ENCODE measurements at regions not wholly inside any gene's neighbourhood (a gene's known extent, or its start where the extent isn't known, plus 50 kb on each side); places are given as distances from the start of the nearest gene placed in this dataset.

DNA sequence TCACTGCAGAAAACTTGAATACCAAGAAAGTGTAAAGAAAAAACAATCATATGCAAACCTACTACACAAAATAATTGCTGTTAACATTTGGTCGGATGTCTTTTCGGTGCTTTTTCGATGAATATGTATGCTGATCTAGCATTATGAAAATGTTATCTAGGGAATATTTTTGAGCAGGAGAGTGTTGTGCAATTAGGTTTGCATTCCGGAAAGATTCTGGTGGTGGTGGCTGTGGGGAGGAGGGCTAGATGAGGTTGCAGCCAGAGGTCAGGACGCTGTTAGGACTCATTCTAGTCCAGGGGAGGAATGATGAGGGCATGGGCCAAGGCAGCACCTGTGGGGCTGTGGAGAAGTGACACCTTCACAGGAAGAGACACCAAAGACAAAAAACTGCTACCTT lies 258.0 kb upstream of the ASIC2 start:
- ChIA-PET CTCF (interaction anchor here (0.8 kb wide), 1 partner anchor 97 kb away, joined by 4 read pairs; no protein-coding TSS in a partner anchor), SMC1A (ENCODE audit: uncharacterized antibody, unreplicated experiment) (interaction anchor here (1.1 kb wide), 1 partner anchor 18 kb away, joined by 3 read pairs; no protein-coding TSS in a partner anchor), RAD21 (ENCODE audit: unreplicated experiment) (no interaction called here), POLR2A (no interaction called here)
- Histone ChIP-seq H2AFZ (ENCODE audit: control insufficient read depth, low read depth, low read length) (no peak overlapping the region), H3K9ac (ENCODE audit: control insufficient read depth, insufficient read depth, low read length) (no peak overlapping the region), H3K4me2 (ENCODE audit: control insufficient read depth, insufficient read depth) (no peak overlapping the region), H3K79me2 (ENCODE audit: control insufficient read depth, insufficient read depth, low read length) (no peaks in the 10 kb centered on the region), H3K4me3 (no peak overlapping the region), H4K20me1 (ENCODE audit: control insufficient read depth, insufficient read depth) (no peaks in the 10 kb centered on the region), H3K4me1 (ENCODE audit: control insufficient read depth, insufficient read depth, low read length) (no peaks in the 10 kb centered on the region), H3K36me3 (ENCODE audit: control insufficient read depth in 2 of 2, insufficient read depth in 2 of 2, low read length in 1 of 2) (no peaks in the 10 kb centered on the region), H3K9me3 (replicated peaks; ENCODE audit: control insufficient read depth, insufficient read depth, low read length) (no peaks in the 10 kb centered on the region), H3K27me3 (replicated peaks in 1 of 2; ENCODE audit: control insufficient read depth in 2 of 2, insufficient read depth in 2 of 2, low read length in 1 of 2) (no peaks in the 10 kb centered on the region; a peak in 1 of 4 replicates), H3K27ac (ENCODE audit: control insufficient read depth, insufficient read depth) (no peak overlapping the region)
- DNase-seq (ENCODE audit: low read depth, low spot score) (no peak), FAIRE-seq (no peak), ATAC-seq (no peak)
- TF ChIP-seq SMAD5 (IDR thresholded peaks at IDR 0.05; ENCODE audit: low read depth) (no peak), RELA (IDR thresholded peaks at IDR 0.05; ENCODE audit: borderline replicate concordance, partially characterized antibody) (no peak), NR2C2 (IDR thresholded peaks at IDR 0.05; ENCODE audit: borderline replicate concordance, control insufficient read depth, insufficient read length, low read depth) (no peak), RAD21 (IDR thresholded peaks at IDR 0.05; ENCODE audit: insufficient read depth, low read depth, low read length) (no peak), EZH2 (IDR thresholded peaks at IDR 0.05; ENCODE audit: borderline replicate concordance, control insufficient read depth, low read depth, low read length) (no peak), ZNF24 (IDR thresholded peaks at IDR 0.05) (no peak), ZNF384 (IDR thresholded peaks at IDR 0.05; ENCODE audit: borderline replicate concordance, low read depth, low read length) (no peak), POLR2AphosphoS2 (IDR thresholded peaks at IDR 0.05; ENCODE audit: low read depth, low read length) (no peak), HDAC2 (IDR thresholded peaks at IDR 0.05) (no peak), KDM1A (IDR thresholded peaks at IDR 0.05; ENCODE audit: borderline replicate concordance) (no peak), RBBP5 (conservative IDR thresholded peaks at IDR 0.05) (no peak), IKZF2 (IDR thresholded peaks at IDR 0.05) (no peak), PAX5 (IDR thresholded peaks at IDR 0.05; ENCODE audit: borderline replicate concordance, low read depth, low read length) (no peak), ZNF217 (IDR thresholded peaks at IDR 0.05) (no peak), MAX (IDR thresholded peaks at IDR 0.05; ENCODE audit: low read depth, low read length) (no peak), NBN (IDR thresholded peaks at IDR 0.05) (no peak), SUPT20H (IDR thresholded peaks at IDR 0.05; ENCODE audit: borderline replicate concordance, control insufficient read depth, low read depth, low read length) (no peak)
- TF ChIP-seq, protein P1, sequence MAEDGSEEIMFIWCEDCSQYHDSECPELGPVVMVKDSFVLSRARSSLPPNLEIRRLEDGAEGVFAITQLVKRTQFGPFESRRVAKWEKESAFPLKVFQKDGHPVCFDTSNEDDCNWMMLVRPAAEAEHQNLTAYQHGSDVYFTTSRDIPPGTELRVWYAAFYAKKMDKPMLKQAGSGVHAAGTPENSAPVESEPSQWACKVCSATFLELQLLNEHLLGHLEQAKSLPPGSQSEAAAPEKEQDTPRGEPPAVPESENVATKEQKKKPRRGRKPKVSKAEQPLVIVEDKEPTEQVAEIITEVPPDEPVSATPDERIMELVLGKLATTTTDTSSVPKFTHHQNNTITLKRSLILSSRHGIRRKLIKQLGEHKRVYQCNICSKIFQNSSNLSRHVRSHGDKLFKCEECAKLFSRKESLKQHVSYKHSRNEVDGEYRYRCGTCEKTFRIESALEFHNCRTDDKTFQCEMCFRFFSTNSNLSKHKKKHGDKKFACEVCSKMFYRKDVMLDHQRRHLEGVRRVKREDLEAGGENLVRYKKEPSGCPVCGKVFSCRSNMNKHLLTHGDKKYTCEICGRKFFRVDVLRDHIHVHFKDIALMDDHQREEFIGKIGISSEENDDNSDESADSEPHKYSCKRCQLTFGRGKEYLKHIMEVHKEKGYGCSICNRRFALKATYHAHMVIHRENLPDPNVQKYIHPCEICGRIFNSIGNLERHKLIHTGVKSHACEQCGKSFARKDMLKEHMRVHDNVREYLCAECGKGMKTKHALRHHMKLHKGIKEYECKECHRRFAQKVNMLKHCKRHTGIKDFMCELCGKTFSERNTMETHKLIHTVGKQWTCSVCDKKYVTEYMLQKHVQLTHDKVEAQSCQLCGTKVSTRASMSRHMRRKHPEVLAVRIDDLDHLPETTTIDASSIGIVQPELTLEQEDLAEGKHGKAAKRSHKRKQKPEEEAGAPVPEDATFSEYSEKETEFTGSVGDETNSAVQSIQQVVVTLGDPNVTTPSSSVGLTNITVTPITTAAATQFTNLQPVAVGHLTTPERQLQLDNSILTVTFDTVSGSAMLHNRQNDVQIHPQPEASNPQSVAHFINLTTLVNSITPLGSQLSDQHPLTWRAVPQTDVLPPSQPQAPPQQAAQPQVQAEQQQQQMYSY (CRISPR knock-in tag; IDR thresholded peaks at IDR 0.05), result no peak
- TF ChIP-seq, protein P2, sequence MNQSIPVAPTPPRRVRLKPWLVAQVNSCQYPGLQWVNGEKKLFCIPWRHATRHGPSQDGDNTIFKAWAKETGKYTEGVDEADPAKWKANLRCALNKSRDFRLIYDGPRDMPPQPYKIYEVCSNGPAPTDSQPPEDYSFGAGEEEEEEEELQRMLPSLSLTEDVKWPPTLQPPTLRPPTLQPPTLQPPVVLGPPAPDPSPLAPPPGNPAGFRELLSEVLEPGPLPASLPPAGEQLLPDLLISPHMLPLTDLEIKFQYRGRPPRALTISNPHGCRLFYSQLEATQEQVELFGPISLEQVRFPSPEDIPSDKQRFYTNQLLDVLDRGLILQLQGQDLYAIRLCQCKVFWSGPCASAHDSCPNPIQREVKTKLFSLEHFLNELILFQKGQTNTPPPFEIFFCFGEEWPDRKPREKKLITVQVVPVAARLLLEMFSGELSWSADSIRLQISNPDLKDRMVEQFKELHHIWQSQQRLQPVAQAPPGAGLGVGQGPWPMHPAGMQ (IDR thresholded peaks at IDR 0.05; ENCODE audit: borderline replicate concordance), result no peak
- TF ChIP-seq, protein P3, sequence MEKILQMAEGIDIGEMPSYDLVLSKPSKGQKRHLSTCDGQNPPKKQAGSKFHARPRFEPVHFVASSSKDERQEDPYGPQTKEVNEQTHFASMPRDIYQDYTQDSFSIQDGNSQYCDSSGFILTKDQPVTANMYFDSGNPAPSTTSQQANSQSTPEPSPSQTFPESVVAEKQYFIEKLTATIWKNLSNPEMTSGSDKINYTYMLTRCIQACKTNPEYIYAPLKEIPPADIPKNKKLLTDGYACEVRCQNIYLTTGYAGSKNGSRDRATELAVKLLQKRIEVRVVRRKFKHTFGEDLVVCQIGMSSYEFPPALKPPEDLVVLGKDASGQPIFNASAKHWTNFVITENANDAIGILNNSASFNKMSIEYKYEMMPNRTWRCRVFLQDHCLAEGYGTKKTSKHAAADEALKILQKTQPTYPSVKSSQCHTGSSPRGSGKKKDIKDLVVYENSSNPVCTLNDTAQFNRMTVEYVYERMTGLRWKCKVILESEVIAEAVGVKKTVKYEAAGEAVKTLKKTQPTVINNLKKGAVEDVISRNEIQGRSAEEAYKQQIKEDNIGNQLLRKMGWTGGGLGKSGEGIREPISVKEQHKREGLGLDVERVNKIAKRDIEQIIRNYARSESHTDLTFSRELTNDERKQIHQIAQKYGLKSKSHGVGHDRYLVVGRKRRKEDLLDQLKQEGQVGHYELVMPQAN (conservative IDR thresholded peaks at IDR 0.05), result no peak
- BruUV-seq (replicated peaks), result no TSS peak
- in situ Hi-C loops (cut with MboI) (no loop called here), intact Hi-C loops (cut with micrococcal nuclease; ENCODE audit: unreplicated experiment) (no loop called here)
- 45% methylated on average over 5 of the region's 5 CpGs for WGBS (ENCODE audit: insufficient coverage, insufficient replicate concordance, low lambda C conversion rate, missing lambda C conversion rate)

All from GM12878 (cell line).